ENCODE measurements at regions not wholly inside any gene's neighbourhood (a gene's known extent, or its start where the extent isn't known, plus 50 kb on each side); places are given as distances from the start of the nearest gene placed in this dataset.

- no peak for DNase-seq
Observed at GRCh38 chrX:39839371-39839770, 258.4 kb downstream of the BCOR start.

GRCh38 chrX:39840133-39840532, 257.6 kb downstream of the BCOR start:
- no peak for DNase-seq

- no peak for DNase-seq
Observed at GRCh38 chrX:39840581-39841093, 257.1 kb downstream of the BCOR start.

- no peak for DNase-seq
Observed at GRCh38 chrX:39841604-39842003, 256.2 kb downstream of the BCOR start.

GRCh38 chrX:39842281-39842973, 255.3 kb downstream of the BCOR start:
- no peak for DNase-seq

- no peak for DNase-seq
Observed at GRCh38 chrX:39843318-39843717, 254.4 kb downstream of the BCOR start.

GRCh38 chrX:39845233-39845632, 252.5 kb downstream of the BCOR start:
- DNase-seq = no peak

- no peak for DNase-seq
Observed at GRCh38 chrX:39846460-39846859, 251.3 kb downstream of the BCOR start.

- no peak for DNase-seq
Observed at GRCh38 chrX:39848243-39848642, 249.5 kb downstream of the BCOR start.

GRCh38 chrX:39848900-39849299, 248.9 kb downstream of the BCOR start:
- DNase-seq = peak; percentile 69

- no peak for DNase-seq
Observed at GRCh38 chrX:39850209-39850608, 247.5 kb downstream of the BCOR start.

GRCh38 chrX:39850630-39851152, 247.1 kb downstream of the BCOR start:
- peak; percentile 73 for DNase-seq

- no peak for DNase-seq
Observed at GRCh38 chrX:39851745-39852455, 245.9 kb downstream of the BCOR start.

- no peak for DNase-seq
Observed at GRCh38 chrX:39852491-39852890, 245.3 kb downstream of the BCOR start.

GRCh38 chrX:39853417-39854030, 244.2 kb downstream of the BCOR start:
- DNase-seq = no peak

- no peak for DNase-seq
Observed at GRCh38 chrX:39854772-39855747, 242.7 kb downstream of the BCOR start.

GRCh38 chrX:39855748-39856129, 242.0 kb downstream of the BCOR start:
- peak; percentile 35 for DNase-seq

- no peak for DNase-seq
Observed at GRCh38 chrX:39856472-39857121, 241.2 kb downstream of the BCOR start.

GRCh38 chrX:39857780-39858179, 240.0 kb downstream of the BCOR start:
- DNase-seq = no peak

GRCh38 chrX:39859991-39860861, 237.5 kb downstream of the BCOR start:
- peak; percentile 63 for DNase-seq

GRCh38 chrX:39862963-39863362, 234.8 kb downstream of the BCOR start:
- no peak for DNase-seq
